ENCODE measurements at regions not wholly inside any gene's neighbourhood (a gene's known extent, or its start where the extent isn't known, plus 50 kb on each side); places are given as distances from the start of the nearest gene placed in this dataset.

- TF ChIP-seq NR2F2 (IDR thresholded peaks at IDR 0.05): no peak
- no peak for TF ChIP-seq YY1 (IDR thresholded peaks at IDR 0.05)
- TF ChIP-seq MAX (IDR thresholded peaks at IDR 0.05): no peak
- TF ChIP-seq FOXA2 (IDR thresholded peaks at IDR 0.05): no peak
- no peak for TF ChIP-seq TAF1 (conservative IDR thresholded peaks at IDR 0.05)
- TF ChIP-seq SP1 (IDR thresholded peaks at IDR 0.05): no peak
- TF ChIP-seq REST (IDR thresholded peaks at IDR 0.05): no peak
- TF ChIP-seq HNF4A (conservative IDR thresholded peaks at IDR 0.05): no peak
- H3K27me3 ChIP-seq (ENCODE audit: control insufficient read depth in 4 of 4, insufficient read depth in 4 of 4, low read length in 3 of 4): peaks cover 0 to 3% (median 0%) of the 10 kb centered on the region in 4 donors
- no peak overlapping the region for H3K9ac ChIP-seq (ENCODE audit: low read depth in 1 of 2, low read length in 2 of 2)
- DNase-seq (ENCODE audit: low spot score): no peak
- 88% methylated on average over 2 of the region's 2 CpGs for WGBS
- peaks cover 0 to 8% (median 3%) of the 10 kb centered on the region in 4 donors for H3K4me1 ChIP-seq (ENCODE audit: control insufficient read depth in 4 of 4, insufficient read depth in 4 of 4, low read length in 3 of 4)
- H3K27ac ChIP-seq (ENCODE audit: low read depth in 1 of 2, low read length in 2 of 2): no peak overlapping the region
- no peaks in the 10 kb centered on the region for H3K9me3 ChIP-seq (ENCODE audit: control insufficient read depth in 4 of 4, low read length in 3 of 4)
- H3K36me3 ChIP-seq (ENCODE audit: control insufficient read depth in 4 of 4, insufficient read depth in 3 of 4, low read depth in 1 of 4, low read length in 3 of 4): no peaks in the 10 kb centered on the region
- H3K4me3 ChIP-seq (ENCODE audit: low read depth in 1 of 3, low read length in 3 of 3): no peak overlapping the region
Measured at GRCh38 chr2:228655331-228655730, 473.8 kb upstream of the SPHKAP start.

GRCh38 chr2:228654707-228655106 is 473.2 kb upstream of the SPHKAP start:
- Histone ChIP-seq H3K27me3 (ENCODE audit: control insufficient read depth in 4 of 4, insufficient read depth in 4 of 4, low read length in 3 of 4) (peaks cover 0 to 3% (median 0%) of the 10 kb centered on the region in 4 donors), H3K4me1 (ENCODE audit: control insufficient read depth in 4 of 4, insufficient read depth in 4 of 4, low read length in 3 of 4) (peaks cover 0 to 8% (median 3%) of the 10 kb centered on the region in 4 donors), H3K9ac (ENCODE audit: low read depth in 1 of 2, low read length in 2 of 2) (no peak overlapping the region), H3K4me3 (ENCODE audit: low read depth in 1 of 3, low read length in 3 of 3) (no peak overlapping the region), H3K27ac (ENCODE audit: low read depth in 1 of 2, low read length in 2 of 2) (no peak overlapping the region), H3K36me3 (ENCODE audit: control insufficient read depth in 4 of 4, insufficient read depth in 3 of 4, low read depth in 1 of 4, low read length in 3 of 4) (no peaks in the 10 kb centered on the region), H3K9me3 (ENCODE audit: control insufficient read depth in 4 of 4, low read length in 3 of 4) (no peaks in the 10 kb centered on the region)
- WGBS: 79% methylated on average over 2 of the region's 2 CpGs
- no peak for TF ChIP-seq EGR1 (IDR thresholded peaks at IDR 0.05; ENCODE audit: low read depth in 2 of 2)
- no peak for TF ChIP-seq FOXA2 (IDR thresholded peaks at IDR 0.05)
- no peak for TF ChIP-seq JUND (IDR thresholded peaks at IDR 0.05)
- no peak for TF ChIP-seq NR2F2 (IDR thresholded peaks at IDR 0.05)
- no peak for TF ChIP-seq TAF1 (conservative IDR thresholded peaks at IDR 0.05)
- no peak for TF ChIP-seq HNF4A (conservative IDR thresholded peaks at IDR 0.05)
- no peak for TF ChIP-seq SP1 (IDR thresholded peaks at IDR 0.05)
- TF ChIP-seq YY1 (IDR thresholded peaks at IDR 0.05): no peak
- no peak for TF ChIP-seq FOXA1 (IDR thresholded peaks at IDR 0.05)
- no peak for TF ChIP-seq CTCF (IDR thresholded peaks at IDR 0.05; ENCODE audit: low read depth, low read length, missing input control)
- TF ChIP-seq HNF4G (IDR thresholded peaks at IDR 0.05): no peak
- no peak for TF ChIP-seq ATF3 (IDR thresholded peaks at IDR 0.05)
- no peak for TF ChIP-seq MAX (IDR thresholded peaks at IDR 0.05)
- no peak for TF ChIP-seq REST (IDR thresholded peaks at IDR 0.05)
- TF ChIP-seq, protein P1, sequence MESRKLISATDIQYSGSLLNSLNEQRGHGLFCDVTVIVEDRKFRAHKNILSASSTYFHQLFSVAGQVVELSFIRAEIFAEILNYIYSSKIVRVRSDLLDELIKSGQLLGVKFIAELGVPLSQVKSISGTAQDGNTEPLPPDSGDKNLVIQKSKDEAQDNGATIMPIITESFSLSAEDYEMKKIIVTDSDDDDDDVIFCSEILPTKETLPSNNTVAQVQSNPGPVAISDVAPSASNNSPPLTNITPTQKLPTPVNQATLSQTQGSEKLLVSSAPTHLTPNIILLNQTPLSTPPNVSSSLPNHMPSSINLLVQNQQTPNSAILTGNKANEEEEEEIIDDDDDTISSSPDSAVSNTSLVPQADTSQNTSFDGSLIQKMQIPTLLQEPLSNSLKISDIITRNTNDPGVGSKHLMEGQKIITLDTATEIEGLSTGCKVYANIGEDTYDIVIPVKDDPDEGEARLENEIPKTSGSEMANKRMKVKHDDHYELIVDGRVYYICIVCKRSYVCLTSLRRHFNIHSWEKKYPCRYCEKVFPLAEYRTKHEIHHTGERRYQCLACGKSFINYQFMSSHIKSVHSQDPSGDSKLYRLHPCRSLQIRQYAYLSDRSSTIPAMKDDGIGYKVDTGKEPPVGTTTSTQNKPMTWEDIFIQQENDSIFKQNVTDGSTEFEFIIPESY (IDR thresholded peaks at IDR 0.05): no peak
- DNase-seq (ENCODE audit: low spot score): no peak

Data from liver (tissue), 8 donors.